Testis (tissue), 2 donors: ENCODE measurements at regions not wholly inside any gene's neighbourhood (a gene's known extent, or its start where the extent isn't known, plus 50 kb on each side); places are given as distances from the start of the nearest gene placed in this dataset.

Experiments
- DNase-seq: peaks from one replicate; pipeline ENCODE4 v3.0.0-alpha.2; 2019
- H3K27ac ChIP-seq, 2 donors: fragments of 200-600 bp; sonication (generic); one replicate each; pipeline ENCODE4 v1.5.1; 2019
- H3K27me3 ChIP-seq: fragments of 200-600 bp; sonication (generic); one replicate; pipeline ENCODE4 v1.5.1; 2019
- H3K36me3 ChIP-seq: fragments of 200-600 bp; sonication (generic); one replicate; pipeline ENCODE4 v1.5.1; 2017; ENCODE audit warnings: low read depth; ENCODE audit errors: missing control alignments
- H3K4me1 ChIP-seq: fragments of 200-600 bp; sonication (generic); one replicate; pipeline ENCODE4 v1.5.1; 2019
- H3K4me3 ChIP-seq, 2 donors: fragments of 200-600 bp; sonication (generic); one replicate each; pipeline ENCODE4 v1.5.1; 2017 to 2019
- H3K9me3 ChIP-seq: fragments of 200-600 bp; sonication (generic); one replicate; pipeline ENCODE4 v1.5.1; 2017
- POLR2A ChIP-seq: fragments of 450-650 bp; IDR thresholded peaks from one replicate; pipeline ENCODE4 v1.6.1; 2017; ENCODE audit warnings: antibody characterized with exemption, mild to moderate bottlenecking, moderate library complexity
- WGBS, 2 donors: methylation state at CpG; one replicate each; pipeline ENCODE4 v1.1.5; 2018; 5-methylcytosine and 5-hydroxymethylcytosine counted together
- intact Hi-C: fragments of 100-400 bp; cut with DNase I; formaldehyde crosslinking; loops from one replicate; pipeline ENCODE4 v1.15.1; 2023; ENCODE audit warnings: low total_unique reads
- small RNA-seq, 2 donors: library from RNA; depleted of rRNA; stranded (forward); fragments of <200 nt; gene quantifications; one replicate each; pipeline ENCODE3, GENCODE V24; 2016

DNA sequence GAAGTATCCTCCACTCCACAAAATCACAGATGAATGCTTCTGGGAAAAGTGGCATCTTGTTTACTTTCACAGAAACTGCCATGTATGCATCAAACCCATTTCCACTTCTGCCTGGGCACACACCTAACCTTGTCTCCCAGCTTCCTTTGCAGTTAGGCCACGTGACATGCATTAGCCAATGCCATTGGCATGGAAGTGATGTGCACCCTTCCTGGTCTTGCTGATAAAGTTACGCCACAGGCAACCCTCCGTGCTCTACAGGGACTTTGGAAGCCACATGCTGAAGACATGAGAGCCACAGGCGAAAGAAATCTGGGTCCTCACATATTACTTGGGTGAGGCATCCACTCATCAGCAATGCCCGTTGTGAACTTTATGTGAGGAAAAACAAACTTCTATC is 123.3 kb downstream of the USP46 start:
- Histone ChIP-seq H3K36me3 (no peaks in the 10 kb centered on the region), H3K27ac (no peak overlapping the region), H3K9me3 (no peaks in the 10 kb centered on the region), H3K27me3 (no peaks in the 10 kb centered on the region), H3K4me1 (no peaks in the 10 kb centered on the region), H3K4me3 (no peak overlapping the region)
- no peak for DNase-seq
- TF ChIP-seq POLR2A: no peak
- intact Hi-C loops: no loop called here
- 83 to 89% methylated on average over 5 of the region's 5 CpGs for WGBS, 2 donors

Small RNA genes in the stretch of these regions (small RNA-seq; reads per million reads assigned to genes)
- 0 reads per million in 2 donors for gene RNU6-1252P
